Neural cell (in vitro differentiated cells): ENCODE measurements at regions not wholly inside any gene's neighbourhood (a gene's known extent, or its start where the extent isn't known, plus 50 kb on each side); places are given as distances from the start of the nearest gene placed in this dataset.

Experiments used
- H2AFZ ChIP-seq: fragments of 200-600, 300-800 bp; sonication (generic), shearing (Covaris generic); 2 replicates; pipeline ENCODE4 v1.6.0; 2014; ENCODE audit warnings: low read depth, mild to moderate bottlenecking, antibody characterized with exemption, low read length, moderate library complexity
- H3F3A ChIP-seq: fragments of 200-600 bp; shearing (Covaris generic); 2 replicates; pipeline ENCODE4 v1.6.1; 2016; ENCODE audit warnings: mild to moderate bottlenecking, moderate library complexity, mixed read lengths, antibody characterized with exemption, low read length; ENCODE audit not compliant: insufficient read depth, poor library complexity, severe bottlenecking
- H3K27ac ChIP-seq: fragments of 200-600, 300-800 bp; sonication (generic), shearing (Covaris generic); 2 replicates; pipeline ENCODE4 v1.5.1; 2014; ENCODE audit warnings: mild to moderate bottlenecking, low read length, moderate library complexity
- H3K27me3 ChIP-seq: fragments of 300-800, 200-600 bp; sonication (generic), shearing (Covaris generic); 2 replicates; pipeline ENCODE4 v1.6.0; 2014; ENCODE audit warnings: mild to moderate bottlenecking, low read depth, low read length, moderate library complexity; ENCODE audit not compliant: insufficient read depth
- H3K36me3 ChIP-seq: fragments of 300-800, 200-600 bp; sonication (generic), shearing (Covaris generic); 2 replicates; pipeline ENCODE4 v1.5.1; 2014; ENCODE audit warnings: mild to moderate bottlenecking, antibody characterized with exemption, low read length, moderate library complexity; ENCODE audit not compliant: insufficient read depth
- H3K4me2 ChIP-seq: fragments of 300-800, 200-600 bp; sonication (generic), shearing (Covaris generic); 2 replicates; pipeline ENCODE4 v1.6.0; 2014; ENCODE audit warnings: mild to moderate bottlenecking, low read length
- H3K4me3 ChIP-seq: fragments of 300-800, 200-600 bp; sonication (generic), shearing (Covaris generic); 2 replicates; pipeline ENCODE4 v1.5.1; 2014; ENCODE audit warnings: mild to moderate bottlenecking, low read length, moderate library complexity
- H3K79me2 ChIP-seq: fragments of 200-600 bp; shearing (Covaris generic); replicated peaks from 2 replicates; pipeline ENCODE4 v1.6.0; 2014; ENCODE audit warnings: mild to moderate bottlenecking, low read length, moderate library complexity; ENCODE audit not compliant: insufficient read depth
- H3K9ac ChIP-seq: fragments of 300-800, 200-600 bp; sonication (generic), shearing (Covaris generic); 2 replicates; pipeline ENCODE4 v1.6.1; 2016; ENCODE audit warnings: mild to moderate bottlenecking, low read length, mixed read lengths
- H3K9me2 ChIP-seq: fragments of 200-600 bp; shearing (Covaris generic); 2 replicates; pipeline ENCODE4 v1.6.1; 2016; ENCODE audit warnings: mild to moderate bottlenecking, low read length, mixed read lengths; ENCODE audit not compliant: insufficient read depth
- H3K9me3 ChIP-seq: fragments of 200-600, 300-800 bp; sonication (generic), shearing (Covaris generic); 2 replicates; pipeline ENCODE4 v1.6.1; 2016; ENCODE audit warnings: mild to moderate bottlenecking, mixed run types, low read length, moderate library complexity, mixed read lengths
- H4K20me1 ChIP-seq: fragments of 200-600 bp; shearing (Covaris generic); 2 replicates; pipeline ENCODE4 v1.6.1; 2016; ENCODE audit warnings: mild to moderate bottlenecking, mixed run types; ENCODE audit not compliant: insufficient read depth
- EP300 ChIP-seq: fragments of 450-650 bp; conservative IDR thresholded peaks from 2 replicates; pipeline ENCODE4 v1.6.1; 2014; ENCODE audit warnings: antibody characterized with exemption, mild to moderate bottlenecking, moderate library complexity; ENCODE audit not compliant: poor library complexity, severe bottlenecking
- EZH2 ChIP-seq: fragments of 200-600, 300-800 bp; shearing (Covaris generic), sonication (generic); IDR thresholded peaks from 2 replicates; pipeline ENCODE4 v1.6.1; 2014; ENCODE audit warnings: antibody characterized with exemption, low read length, borderline replicate concordance, mild to moderate bottlenecking; ENCODE audit not compliant: insufficient read depth, poor library complexity, severe bottlenecking
- MXI1 ChIP-seq: fragments of 450-650 bp; conservative IDR thresholded peaks from 2 replicates; pipeline ENCODE4 v1.6.1; 2014; ENCODE audit warnings: antibody characterized with exemption, mild to moderate bottlenecking; ENCODE audit not compliant: poor library complexity, severe bottlenecking
- POLR2AphosphoS5 ChIP-seq: IDR thresholded peaks from 2 replicates; pipeline ENCODE4 v1.6.1; 2012
- RAD21 ChIP-seq: fragments of 450-650 bp; conservative IDR thresholded peaks from 2 replicates; pipeline ENCODE4 v1.6.1; 2014; ENCODE audit warnings: antibody characterized with exemption, mild to moderate bottlenecking, moderate library complexity
- SMC3 ChIP-seq: fragments of 450-650 bp; conservative IDR thresholded peaks from 2 replicates; pipeline ENCODE4 v1.6.1; 2014; ENCODE audit warnings: antibody characterized with exemption, mild to moderate bottlenecking, moderate library complexity; ENCODE audit not compliant: poor library complexity
- TAF1 ChIP-seq: IDR thresholded peaks from 2 replicates; pipeline ENCODE4 v1.6.1; 2012; ENCODE audit warnings: low read depth
- TF ChIP-seq, protein P1 (sequence below): fragments of 450-650 bp; IDR thresholded peaks from 2 replicates; pipeline ENCODE4 v1.5.1; 2014; ENCODE audit warnings: antibody characterized with exemption, mild to moderate bottlenecking, moderate library complexity; ENCODE audit not compliant: poor library complexity, severe bottlenecking
- TF ChIP-seq, protein P2 (sequence below): IDR thresholded peaks from 2 replicates; pipeline ENCODE4 v1.6.1; 2012; ENCODE audit warnings: borderline replicate concordance

DNA sequence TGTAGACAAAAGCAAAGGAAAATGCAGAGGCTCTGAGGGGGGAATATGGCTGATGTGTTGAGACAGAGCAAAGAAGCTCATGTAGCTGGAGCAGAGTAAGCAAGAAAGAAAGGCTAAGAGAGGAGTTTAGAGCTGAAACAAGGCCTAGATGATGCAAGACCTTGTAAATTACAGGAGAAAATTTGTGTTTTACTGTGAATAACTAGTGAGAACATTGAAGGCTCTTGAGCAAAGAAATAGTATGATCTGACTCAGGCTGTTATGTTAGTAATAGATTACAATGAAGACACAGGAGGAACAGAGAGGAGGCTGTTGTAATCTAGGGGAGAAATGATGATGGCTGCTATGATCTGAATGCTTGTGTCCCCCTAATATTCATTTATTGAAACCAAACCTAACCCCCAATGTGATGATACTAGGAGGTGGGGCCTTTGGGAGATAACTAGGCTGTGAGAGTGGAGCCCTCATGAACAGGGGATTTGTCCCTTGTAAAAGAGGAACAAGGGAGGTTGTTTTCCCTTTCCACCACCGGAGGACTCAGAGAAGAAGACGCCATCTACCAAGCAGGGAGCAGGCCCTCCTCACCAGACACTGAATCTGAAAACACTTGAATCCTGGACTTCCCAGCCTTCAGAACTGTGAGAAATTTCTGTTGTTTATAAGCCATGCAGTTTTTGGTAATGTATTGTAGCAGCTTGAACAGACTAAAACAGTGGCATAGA is 394.9 kb downstream of the HTR7 start:
- H3K9me3 ChIP-seq, result no peaks in the 10 kb centered on the region
- H3K27ac ChIP-seq, result no peak overlapping the region
- H3K9ac ChIP-seq, result no peak overlapping the region
- no peaks in the 10 kb centered on the region for H3K9me2 ChIP-seq
- H3K27me3 ChIP-seq, result no peaks in the 10 kb centered on the region
- no peaks in the 10 kb centered on the region for H3K36me3 ChIP-seq
- H4K20me1 ChIP-seq, result no peaks in the 10 kb centered on the region
- H2AFZ ChIP-seq, result no peak overlapping the region
- no peaks in the 10 kb centered on the region for H3K79me2 ChIP-seq
- H3K4me3 ChIP-seq, result no peak overlapping the region
- H3K4me2 ChIP-seq, result no peak overlapping the region
- no peaks in the 10 kb centered on the region for H3F3A ChIP-seq
- TF ChIP-seq EP300 (no peak), MXI1 (no peak), RAD21 (no peak), TAF1 (no peak), EZH2 (no peak), POLR2AphosphoS5 (no peak), SMC3 (no peak)
- TF ChIP-seq, protein P1, sequence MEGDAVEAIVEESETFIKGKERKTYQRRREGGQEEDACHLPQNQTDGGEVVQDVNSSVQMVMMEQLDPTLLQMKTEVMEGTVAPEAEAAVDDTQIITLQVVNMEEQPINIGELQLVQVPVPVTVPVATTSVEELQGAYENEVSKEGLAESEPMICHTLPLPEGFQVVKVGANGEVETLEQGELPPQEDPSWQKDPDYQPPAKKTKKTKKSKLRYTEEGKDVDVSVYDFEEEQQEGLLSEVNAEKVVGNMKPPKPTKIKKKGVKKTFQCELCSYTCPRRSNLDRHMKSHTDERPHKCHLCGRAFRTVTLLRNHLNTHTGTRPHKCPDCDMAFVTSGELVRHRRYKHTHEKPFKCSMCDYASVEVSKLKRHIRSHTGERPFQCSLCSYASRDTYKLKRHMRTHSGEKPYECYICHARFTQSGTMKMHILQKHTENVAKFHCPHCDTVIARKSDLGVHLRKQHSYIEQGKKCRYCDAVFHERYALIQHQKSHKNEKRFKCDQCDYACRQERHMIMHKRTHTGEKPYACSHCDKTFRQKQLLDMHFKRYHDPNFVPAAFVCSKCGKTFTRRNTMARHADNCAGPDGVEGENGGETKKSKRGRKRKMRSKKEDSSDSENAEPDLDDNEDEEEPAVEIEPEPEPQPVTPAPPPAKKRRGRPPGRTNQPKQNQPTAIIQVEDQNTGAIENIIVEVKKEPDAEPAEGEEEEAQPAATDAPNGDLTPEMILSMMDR, result no peak
- TF ChIP-seq, protein P2, sequence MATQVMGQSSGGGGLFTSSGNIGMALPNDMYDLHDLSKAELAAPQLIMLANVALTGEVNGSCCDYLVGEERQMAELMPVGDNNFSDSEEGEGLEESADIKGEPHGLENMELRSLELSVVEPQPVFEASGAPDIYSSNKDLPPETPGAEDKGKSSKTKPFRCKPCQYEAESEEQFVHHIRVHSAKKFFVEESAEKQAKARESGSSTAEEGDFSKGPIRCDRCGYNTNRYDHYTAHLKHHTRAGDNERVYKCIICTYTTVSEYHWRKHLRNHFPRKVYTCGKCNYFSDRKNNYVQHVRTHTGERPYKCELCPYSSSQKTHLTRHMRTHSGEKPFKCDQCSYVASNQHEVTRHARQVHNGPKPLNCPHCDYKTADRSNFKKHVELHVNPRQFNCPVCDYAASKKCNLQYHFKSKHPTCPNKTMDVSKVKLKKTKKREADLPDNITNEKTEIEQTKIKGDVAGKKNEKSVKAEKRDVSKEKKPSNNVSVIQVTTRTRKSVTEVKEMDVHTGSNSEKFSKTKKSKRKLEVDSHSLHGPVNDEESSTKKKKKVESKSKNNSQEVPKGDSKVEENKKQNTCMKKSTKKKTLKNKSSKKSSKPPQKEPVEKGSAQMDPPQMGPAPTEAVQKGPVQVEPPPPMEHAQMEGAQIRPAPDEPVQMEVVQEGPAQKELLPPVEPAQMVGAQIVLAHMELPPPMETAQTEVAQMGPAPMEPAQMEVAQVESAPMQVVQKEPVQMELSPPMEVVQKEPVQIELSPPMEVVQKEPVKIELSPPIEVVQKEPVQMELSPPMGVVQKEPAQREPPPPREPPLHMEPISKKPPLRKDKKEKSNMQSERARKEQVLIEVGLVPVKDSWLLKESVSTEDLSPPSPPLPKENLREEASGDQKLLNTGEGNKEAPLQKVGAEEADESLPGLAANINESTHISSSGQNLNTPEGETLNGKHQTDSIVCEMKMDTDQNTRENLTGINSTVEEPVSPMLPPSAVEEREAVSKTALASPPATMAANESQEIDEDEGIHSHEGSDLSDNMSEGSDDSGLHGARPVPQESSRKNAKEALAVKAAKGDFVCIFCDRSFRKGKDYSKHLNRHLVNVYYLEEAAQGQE, result no peak

DNA sequence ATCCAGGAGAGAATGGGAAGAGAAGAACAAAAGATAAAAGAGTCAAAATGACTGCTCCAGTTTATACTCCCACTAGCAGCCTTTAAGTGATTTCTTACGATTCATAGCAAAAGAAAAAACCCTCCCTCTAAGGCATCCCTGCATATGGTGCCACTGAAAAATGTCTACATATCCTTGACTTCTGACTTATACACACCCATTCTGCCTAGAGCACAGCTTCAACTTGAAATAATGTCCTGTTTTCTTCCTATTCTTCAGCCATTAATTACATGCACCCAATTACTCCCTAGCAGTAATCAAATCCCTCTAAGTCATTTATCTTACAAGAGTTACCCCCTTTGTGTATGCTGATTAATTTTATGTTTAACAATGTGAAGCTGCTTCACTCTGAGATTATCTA is 393.5 kb downstream of the HTR7 start:
- no peaks in the 10 kb centered on the region for H4K20me1 ChIP-seq
- H3K4me3 ChIP-seq, result no peak overlapping the region
- no peaks in the 10 kb centered on the region for H3K9me2 ChIP-seq
- no peak overlapping the region for H3K9ac ChIP-seq
- H2AFZ ChIP-seq, result no peak overlapping the region
- H3K27me3 ChIP-seq, result no peaks in the 10 kb centered on the region
- H3K36me3 ChIP-seq, result no peaks in the 10 kb centered on the region
- H3K79me2 ChIP-seq, result no peaks in the 10 kb centered on the region
- no peak overlapping the region for H3K27ac ChIP-seq
- no peaks in the 10 kb centered on the region for H3F3A ChIP-seq
- H3K4me2 ChIP-seq, result no peak overlapping the region
- no peaks in the 10 kb centered on the region for H3K9me3 ChIP-seq
- TF ChIP-seq EP300, result no peak
- no peak for TF ChIP-seq MXI1
- TF ChIP-seq, protein P1, result no peak
- TF ChIP-seq SMC3, result no peak
- TF ChIP-seq, protein P2, result no peak
- TF ChIP-seq EZH2, result no peak
- no peak for TF ChIP-seq TAF1
- TF ChIP-seq RAD21, result no peak
